ENCODE measurements at regions not wholly inside any gene's neighbourhood (a gene's known extent, or its start where the extent isn't known, plus 50 kb on each side); places are given as distances from the start of the nearest gene placed in this dataset.

DNA sequence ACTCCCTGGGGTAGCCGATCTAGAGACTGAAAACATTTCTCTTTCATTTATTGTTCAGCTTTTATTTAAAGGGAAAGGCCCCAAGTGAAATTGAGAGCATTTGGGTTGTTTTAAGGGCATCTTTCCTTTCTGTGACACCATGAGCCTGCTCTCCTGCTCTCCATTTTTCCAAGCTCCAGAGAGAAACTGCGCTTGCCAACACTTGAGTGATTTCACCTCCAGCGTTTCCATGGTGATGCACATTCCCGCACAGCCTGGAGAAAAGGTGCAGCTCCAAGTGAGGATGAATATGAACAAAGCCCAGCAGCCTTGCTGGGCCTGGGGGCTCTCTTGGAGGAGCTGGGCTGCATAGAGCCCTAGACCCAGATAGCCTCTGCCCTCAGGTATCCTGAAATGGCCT is 159.2 kb upstream of the PPP2R3A start:
- H4K5ac ChIP-seq (ENCODE audit: low read depth, low read length) = no peak overlapping the region
- ChIA-PET POLR2A (ENCODE audit: unreplicated experiment) (no interaction called here), CTCF (no interaction called here)
- H2BK120ac ChIP-seq (ENCODE audit: low read depth, low read length) = no peak overlapping the region
- H3K4me3 ChIP-seq (ENCODE audit: insufficient read depth, low read depth, low read length) = no peak overlapping the region
- no peak overlapping the region for H2BK20ac ChIP-seq (ENCODE audit: low read depth, low read length)
- H3K56ac ChIP-seq (ENCODE audit: extremely low read depth, insufficient read depth, low read length) = no peak overlapping the region
- in situ Hi-C loops (cut with MboI; ENCODE audit: low sequenced_read_pairs) (no loop called here), dilution Hi-C loops (cut with HindIII; ENCODE audit: low sequenced_read_pairs, unreplicated experiment) (no loop called here), intact Hi-C loops (cut with micrococcal nuclease) (no loop called here)
- H2AFZ ChIP-seq (replicated peaks; ENCODE audit: low read length, poor library complexity) = no peak overlapping the region
- H3K27ac ChIP-seq (ENCODE audit: insufficient read depth, low read length) = no peak overlapping the region
- no peaks in the 10 kb centered on the region for H4K20me1 ChIP-seq (ENCODE audit: insufficient read depth, low read length)
- H3K9me1 ChIP-seq (ENCODE audit: insufficient read depth, low read length) = no peaks in the 10 kb centered on the region
- H3K79me1 ChIP-seq (ENCODE audit: low read depth in 1 of 2, low read length in 2 of 2) = no peaks in the 10 kb centered on the region
- H3K27me3 ChIP-seq (ENCODE audit: control insufficient read depth, insufficient read depth, low read length) = no peaks in the 10 kb centered on the region
- no TSS peak for BruUV-seq (replicated peaks)
- no peak overlapping the region for H2BK5ac ChIP-seq (ENCODE audit: low read depth, low read length, poor library complexity, severe bottlenecking)
- no peak for TF ChIP-seq RFX5 (IDR thresholded peaks at IDR 0.05; ENCODE audit: low read depth, low read length)
- TF ChIP-seq RCOR1 (IDR thresholded peaks at IDR 0.05; ENCODE audit: insufficient replicate concordance, low read length) = no peak
- TF ChIP-seq MAZ (IDR thresholded peaks at IDR 0.05; ENCODE audit: borderline replicate concordance, low read depth, low read length) = no peak
- no peak for TF ChIP-seq NFE2L2 (IDR thresholded peaks at IDR 0.05; ENCODE audit: low read depth, low read length)
- TF ChIP-seq, protein P1, sequence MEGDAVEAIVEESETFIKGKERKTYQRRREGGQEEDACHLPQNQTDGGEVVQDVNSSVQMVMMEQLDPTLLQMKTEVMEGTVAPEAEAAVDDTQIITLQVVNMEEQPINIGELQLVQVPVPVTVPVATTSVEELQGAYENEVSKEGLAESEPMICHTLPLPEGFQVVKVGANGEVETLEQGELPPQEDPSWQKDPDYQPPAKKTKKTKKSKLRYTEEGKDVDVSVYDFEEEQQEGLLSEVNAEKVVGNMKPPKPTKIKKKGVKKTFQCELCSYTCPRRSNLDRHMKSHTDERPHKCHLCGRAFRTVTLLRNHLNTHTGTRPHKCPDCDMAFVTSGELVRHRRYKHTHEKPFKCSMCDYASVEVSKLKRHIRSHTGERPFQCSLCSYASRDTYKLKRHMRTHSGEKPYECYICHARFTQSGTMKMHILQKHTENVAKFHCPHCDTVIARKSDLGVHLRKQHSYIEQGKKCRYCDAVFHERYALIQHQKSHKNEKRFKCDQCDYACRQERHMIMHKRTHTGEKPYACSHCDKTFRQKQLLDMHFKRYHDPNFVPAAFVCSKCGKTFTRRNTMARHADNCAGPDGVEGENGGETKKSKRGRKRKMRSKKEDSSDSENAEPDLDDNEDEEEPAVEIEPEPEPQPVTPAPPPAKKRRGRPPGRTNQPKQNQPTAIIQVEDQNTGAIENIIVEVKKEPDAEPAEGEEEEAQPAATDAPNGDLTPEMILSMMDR (conservative IDR thresholded peaks at IDR 0.05; ENCODE audit: low read depth, low read length) = no peak
- no peak for TF ChIP-seq CHD1 (IDR thresholded peaks at IDR 0.05; ENCODE audit: low read depth, low read length)
- no peak for TF ChIP-seq FOS (IDR thresholded peaks at IDR 0.05; ENCODE audit: low read depth, low read length)
- TF ChIP-seq MXI1 (IDR thresholded peaks at IDR 0.05; ENCODE audit: borderline replicate concordance, low read depth, low read length) = no peak
- TF ChIP-seq RAD21 (IDR thresholded peaks at IDR 0.05; ENCODE audit: low read length) = no peak
- no peak for TF ChIP-seq MAFK (IDR thresholded peaks at IDR 0.05; ENCODE audit: low read depth, low read length)
- TF ChIP-seq BHLHE40 (IDR thresholded peaks at IDR 0.05; ENCODE audit: low read depth, low read length) = no peak
- TF ChIP-seq POLR2A (IDR thresholded peaks at IDR 0.05; ENCODE audit: low read depth, low read length) = no peak
- TF ChIP-seq CEBPB (IDR thresholded peaks at IDR 0.05; ENCODE audit: low read depth, low read length) = no peak
- TF ChIP-seq, protein P2, sequence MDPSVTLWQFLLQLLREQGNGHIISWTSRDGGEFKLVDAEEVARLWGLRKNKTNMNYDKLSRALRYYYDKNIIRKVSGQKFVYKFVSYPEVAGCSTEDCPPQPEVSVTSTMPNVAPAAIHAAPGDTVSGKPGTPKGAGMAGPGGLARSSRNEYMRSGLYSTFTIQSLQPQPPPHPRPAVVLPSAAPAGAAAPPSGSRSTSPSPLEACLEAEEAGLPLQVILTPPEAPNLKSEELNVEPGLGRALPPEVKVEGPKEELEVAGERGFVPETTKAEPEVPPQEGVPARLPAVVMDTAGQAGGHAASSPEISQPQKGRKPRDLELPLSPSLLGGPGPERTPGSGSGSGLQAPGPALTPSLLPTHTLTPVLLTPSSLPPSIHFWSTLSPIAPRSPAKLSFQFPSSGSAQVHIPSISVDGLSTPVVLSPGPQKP (IDR thresholded peaks at IDR 0.05; ENCODE audit: borderline replicate concordance, low read depth, low read length) = no peak
- TF ChIP-seq SMC3 (IDR thresholded peaks at IDR 0.05; ENCODE audit: low read depth, low read length) = no peak
- TF ChIP-seq, protein P3, sequence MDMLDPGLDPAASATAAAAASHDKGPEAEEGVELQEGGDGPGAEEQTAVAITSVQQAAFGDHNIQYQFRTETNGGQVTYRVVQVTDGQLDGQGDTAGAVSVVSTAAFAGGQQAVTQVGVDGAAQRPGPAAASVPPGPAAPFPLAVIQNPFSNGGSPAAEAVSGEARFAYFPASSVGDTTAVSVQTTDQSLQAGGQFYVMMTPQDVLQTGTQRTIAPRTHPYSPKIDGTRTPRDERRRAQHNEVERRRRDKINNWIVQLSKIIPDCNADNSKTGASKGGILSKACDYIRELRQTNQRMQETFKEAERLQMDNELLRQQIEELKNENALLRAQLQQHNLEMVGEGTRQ (IDR thresholded peaks at IDR 0.05; ENCODE audit: low read depth, low read length) = no peak
- DNase-seq (no peak), ATAC-seq (ENCODE audit: low read depth) (no peak)
- no peak overlapping the region for H4K8ac ChIP-seq (ENCODE audit: low read depth in 2 of 2, low read length in 2 of 2)
- H3K4me2 ChIP-seq (ENCODE audit: low read depth, low read length) = no peak overlapping the region
- no peak overlapping the region for H3K4ac ChIP-seq (ENCODE audit: low read depth, low read length)
- no peak overlapping the region for H3K9ac ChIP-seq (ENCODE audit: low read depth, low read length)
- no peak overlapping the region for H4K91ac ChIP-seq (ENCODE audit: insufficient read depth, low read depth, low read length)
- no peak overlapping the region for H2AK5ac ChIP-seq (ENCODE audit: low read depth, low read length)
- no peak overlapping the region for H2BK15ac ChIP-seq (ENCODE audit: low read depth, low read length)
- 0% methylated on average over 1 of the region's 4 CpGs; no CpG with 5 or more reads in 1 of the 2 experiments for WGBS, 2 experiments (ENCODE audit: extremely low coverage in 2 of 2, insufficient read length in 1 of 2)
- no peaks in the 10 kb centered on the region for H3K9me3 ChIP-seq (ENCODE audit: control insufficient read depth, insufficient read depth, low read length)
- no peak overlapping the region for H2AK9ac ChIP-seq (replicated peaks; ENCODE audit: low read depth, low read length, poor library complexity)
- no peak overlapping the region for H3K23ac ChIP-seq (ENCODE audit: low read depth, low read length)
- H3K18ac ChIP-seq (ENCODE audit: low read depth, low read length) = no peak overlapping the region
- no peak overlapping the region for H3K14ac ChIP-seq (replicated peaks; ENCODE audit: low read depth, low read length)
- no peaks in the 10 kb centered on the region for H3K4me1 ChIP-seq (ENCODE audit: control insufficient read depth, insufficient read depth, low read length)
- no peaks in the 10 kb centered on the region for H3K36me3 ChIP-seq (ENCODE audit: control insufficient read depth, insufficient read depth, low read length)
